GM19438 (cell line): ENCODE measurements at regions not wholly inside any gene's neighbourhood (a gene's known extent, or its start where the extent isn't known, plus 50 kb on each side); places are given as distances from the start of the nearest gene placed in this dataset.
"Not testable (repeated sequence)": the region's sequence is repeated elsewhere in the genome, so short reads cannot be mapped to it uniquely, and the experiment has no call there.

ENCODE experiments used
- ATAC-seq: cut with Tn5 transposase; IDR thresholded peaks from one replicate; pipeline ENCODE4 v1.9.1; 2021; ENCODE audit warnings: low read depth; ENCODE audit not compliant: unreplicated experiment

DNA sequence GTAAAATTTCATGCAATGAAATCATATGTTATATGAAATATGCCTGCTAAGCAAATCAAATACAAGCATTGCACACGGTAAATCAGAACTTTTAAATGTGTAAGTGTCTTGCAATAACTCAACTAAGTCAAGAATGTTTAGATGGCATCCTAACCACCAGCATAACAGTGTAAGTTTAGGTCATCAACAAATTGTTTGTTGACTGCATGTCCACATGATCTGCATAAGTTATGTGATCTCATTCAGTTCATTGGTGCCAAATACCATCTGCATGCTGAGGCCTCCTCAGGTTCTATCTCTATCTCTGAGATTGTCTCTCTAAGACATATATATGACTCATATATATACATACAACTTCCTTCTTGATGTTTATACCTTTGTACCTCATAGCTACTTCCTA, 159.6 kb upstream of the STK32A start:
- no peak for ATAC-seq

GRCh38 chr5:147080391-147080790, 154.4 kb upstream of the STK32A start:
- ATAC-seq: no peak

- no peak for ATAC-seq
These were observed 153.5 kb upstream of the STK32A start for GRCh38 chr5:147081311-147081764.

- no peak for ATAC-seq
These were observed 150.1 kb upstream of the STK32A start for GRCh38 chr5:147084702-147085101.

GRCh38 chr5:147085409-147085808, 149.4 kb upstream of the STK32A start:
- no peak for ATAC-seq

- no peak for ATAC-seq
These were observed 142.8 kb upstream of the STK32A start for GRCh38 chr5:147092044-147092443.

DNA sequence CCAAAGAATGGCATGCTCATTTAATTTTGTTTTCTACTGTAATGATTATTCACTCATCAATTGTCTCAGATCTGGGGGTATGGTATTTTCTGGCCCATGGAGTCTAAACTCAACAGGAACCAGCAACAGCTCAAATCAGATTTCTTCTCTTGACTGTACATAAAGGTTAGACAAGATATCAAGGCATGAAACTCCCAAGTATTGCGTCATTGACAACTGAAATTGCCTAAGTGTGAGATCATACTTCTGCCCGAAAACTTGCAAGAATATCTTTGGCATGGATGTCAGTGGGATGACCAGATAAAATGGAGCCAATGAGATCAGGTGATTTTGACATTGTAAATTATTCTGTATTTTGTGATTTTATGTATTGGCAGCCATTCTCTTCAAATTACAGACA, 141.7 kb upstream of the STK32A start:
- no peak for ATAC-seq

GRCh38 chr5:147095740-147096139, 139.1 kb upstream of the STK32A start:
- no peak for ATAC-seq

DNA sequence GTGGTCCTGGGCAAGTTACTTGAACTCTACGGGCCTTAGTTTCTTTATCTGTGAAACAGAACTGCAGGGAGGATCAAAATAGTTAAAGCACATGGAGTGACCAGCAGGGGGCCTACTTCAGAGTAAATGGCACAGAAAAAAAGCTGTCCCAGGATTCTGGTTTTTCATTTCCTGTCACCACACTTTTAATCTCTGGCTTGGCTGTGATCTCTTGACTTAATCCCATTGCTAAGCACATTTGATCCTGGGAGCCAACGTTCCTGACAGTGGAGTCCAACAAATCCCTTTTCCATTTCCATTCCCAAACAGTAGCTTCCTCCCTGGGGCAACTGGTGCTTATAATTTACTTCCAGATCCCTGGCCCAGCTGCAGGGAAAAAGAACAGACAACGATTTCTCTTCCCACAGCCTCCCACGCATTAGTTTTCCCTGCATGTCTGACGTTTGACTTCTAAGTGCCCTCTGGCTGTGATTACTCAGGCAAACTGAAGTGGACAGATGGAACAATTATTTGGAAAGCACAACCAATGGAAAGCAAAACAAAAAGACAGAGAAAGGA, 136.5 kb upstream of the STK32A start:
- ATAC-seq: no peak

GRCh38 chr5:147101659-147102369, 133.0 kb upstream of the STK32A start:
- ATAC-seq: no peak

- ATAC-seq: no peak
These were observed 121.9 kb upstream of the STK32A start for GRCh38 chr5:147112899-147113298.

- ATAC-seq: no peak
These were observed 120.9 kb upstream of the STK32A start for GRCh38 chr5:147113967-147114366.

GRCh38 chr5:147139759-147140158, 95.1 kb upstream of the STK32A start:
- ATAC-seq: not testable (repeated sequence)

- ATAC-seq: no peak
These were observed 94.3 kb upstream of the STK32A start for GRCh38 chr5:147140558-147140957.

DNA sequence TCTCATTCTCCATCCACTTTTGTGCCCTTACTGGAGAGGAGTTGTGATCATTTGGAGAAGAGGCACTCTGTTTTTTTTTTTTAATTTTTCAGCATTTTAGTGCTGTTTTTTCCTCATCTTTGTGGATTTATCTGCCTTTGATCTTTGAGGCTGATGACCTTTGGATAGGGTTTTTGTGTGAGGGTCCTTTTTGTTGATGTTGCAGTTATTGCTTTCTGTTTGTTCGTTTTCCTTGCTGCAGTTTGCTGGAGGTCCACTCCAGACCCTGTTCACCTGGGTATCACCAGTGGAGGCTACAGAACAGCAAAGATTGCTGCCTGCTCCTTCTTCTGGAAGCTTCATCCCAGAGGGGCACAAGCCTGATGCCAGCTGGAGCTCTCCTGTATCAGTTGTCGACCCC, 93.2 kb upstream of the STK32A start:
- ATAC-seq: not testable (repeated sequence)

GRCh38 chr5:147143215-147143614, 91.6 kb upstream of the STK32A start:
- ATAC-seq: no peak

DNA sequence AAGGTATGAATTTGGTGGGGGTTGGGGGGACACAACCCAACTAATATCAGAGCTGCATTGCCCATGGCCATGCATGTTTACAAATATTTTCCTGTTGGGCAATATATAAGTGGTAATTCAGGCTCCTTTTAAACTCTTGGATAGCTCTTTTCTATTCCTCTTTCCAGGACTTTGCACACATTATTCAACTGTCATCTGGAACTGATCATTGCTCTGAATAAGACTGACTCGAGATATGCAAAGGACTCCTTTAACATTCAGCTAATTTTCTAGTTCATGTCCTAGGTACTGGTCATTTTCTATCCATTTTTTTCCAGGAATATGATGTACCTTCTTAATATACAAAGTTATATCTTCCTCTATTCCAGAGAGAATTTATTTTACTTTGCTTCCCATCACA, 89.5 kb upstream of the STK32A start:
- no peak for ATAC-seq

GRCh38 chr5:147148715-147149114, 86.1 kb upstream of the STK32A start:
- no peak for ATAC-seq

DNA sequence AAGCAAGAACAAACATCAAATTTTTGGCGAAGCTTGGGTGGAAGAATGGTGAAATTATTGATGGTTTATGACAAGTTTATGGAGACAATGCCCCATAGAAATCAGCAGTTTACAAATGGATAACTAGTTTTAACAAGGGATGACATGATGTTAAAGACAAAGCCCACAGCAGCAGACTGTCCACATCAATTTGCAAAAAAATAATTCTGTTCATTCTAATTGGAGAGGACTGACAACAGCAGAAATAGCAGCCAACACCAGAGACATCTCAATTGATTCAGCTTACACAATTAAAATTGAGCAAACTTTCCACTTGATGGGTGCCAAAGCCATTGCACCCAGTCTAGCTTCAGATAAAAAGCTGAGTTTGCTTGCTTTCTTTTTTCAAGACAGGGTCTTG, 82.7 kb upstream of the STK32A start:
- ATAC-seq: no peak

DNA sequence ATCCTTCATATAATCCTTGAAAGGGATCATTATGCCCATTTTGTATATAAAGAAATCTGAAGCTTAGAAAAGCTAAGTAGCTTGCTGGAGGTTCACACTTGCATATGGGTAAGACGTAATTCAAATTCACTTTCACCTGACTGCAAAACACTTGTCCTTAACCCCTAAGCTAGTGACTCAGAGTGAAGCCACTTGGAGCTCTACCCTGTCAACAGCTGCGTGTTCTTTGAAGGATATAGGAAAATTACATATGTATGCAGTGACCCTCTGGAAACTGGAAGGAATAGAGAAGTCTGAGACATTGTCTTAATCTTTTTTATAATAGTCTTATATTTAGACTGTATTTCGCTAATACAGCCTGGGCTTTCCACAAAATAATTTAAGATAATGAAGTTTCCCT, 80.0 kb upstream of the STK32A start:
- no peak for ATAC-seq

DNA sequence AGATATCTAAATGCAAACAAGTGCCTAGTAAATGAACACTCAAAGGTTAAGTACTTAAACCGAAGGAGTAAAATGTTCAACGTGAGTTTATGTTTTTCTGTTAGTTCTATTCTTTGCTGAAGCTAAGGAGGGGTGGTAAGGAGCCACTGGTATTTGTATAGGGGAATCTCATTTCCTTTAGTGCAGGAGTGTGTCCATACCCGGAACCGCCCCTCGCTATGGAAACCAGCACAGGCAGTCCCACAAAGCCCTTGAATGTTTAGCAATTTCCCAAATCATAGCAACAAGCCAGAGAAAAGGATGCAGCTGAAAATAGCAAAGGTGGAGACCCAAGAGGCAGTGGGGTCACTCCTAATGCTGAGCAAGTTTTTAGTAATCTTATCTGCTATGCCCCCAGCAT, 78.8 kb upstream of the STK32A start:
- ATAC-seq: no peak

- ATAC-seq: no peak
These were observed 73.7 kb upstream of the STK32A start for GRCh38 chr5:147160902-147161700.
